ENCODE measurements at regions not wholly inside any gene's neighbourhood (a gene's known extent, or its start where the extent isn't known, plus 50 kb on each side); places are given as distances from the start of the nearest gene placed in this dataset.

GRCh38 chr1:67616394-67616985, 68.5 kb upstream of the GADD45A start:
- no peak overlapping the region for H3K4me3 ChIP-seq (ENCODE audit: low read depth, low read length)
- TF ChIP-seq CTCF (IDR thresholded peaks at IDR 0.05; ENCODE audit: insufficient read depth, low read length), result no peak
- peak; percentile 39 for DNase-seq (ENCODE audit: low read depth)

DNA sequence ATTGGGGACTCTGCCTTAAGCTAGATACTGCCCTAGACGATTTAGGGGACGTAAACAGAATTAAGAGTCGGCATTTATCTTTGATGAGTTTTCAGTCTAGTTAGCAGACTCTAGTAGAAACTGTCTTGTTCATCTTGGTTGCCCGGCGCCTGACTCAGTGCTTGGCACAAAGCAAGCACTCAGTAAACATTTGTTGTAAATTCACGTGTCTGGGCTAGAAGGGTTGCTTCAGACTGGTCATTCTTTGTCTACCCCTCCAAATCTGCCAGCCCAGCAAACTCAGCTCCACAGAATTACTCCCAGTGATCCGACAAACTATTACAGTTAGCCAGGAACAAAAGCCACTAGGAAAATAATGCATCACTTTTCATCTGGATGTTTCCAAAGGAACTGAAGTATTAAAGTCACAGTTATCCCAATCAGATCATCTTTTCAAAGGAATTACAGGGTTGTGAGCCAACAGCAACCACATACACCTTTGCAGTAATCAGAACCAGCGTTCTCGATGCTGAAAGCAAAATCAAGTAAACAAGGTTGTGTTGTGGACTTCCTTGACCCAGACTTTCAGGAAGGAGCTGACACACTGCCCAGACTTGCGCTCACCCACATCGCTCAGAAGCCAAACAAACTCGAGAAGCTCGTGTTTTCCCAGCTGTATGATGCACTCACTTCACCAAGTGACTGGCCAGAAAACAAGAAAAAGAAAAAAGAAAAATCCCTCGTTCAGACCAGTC, 66.5 kb upstream of the GADD45A start:
- peak overlapping the region; percentile 42 for H3K4me3 ChIP-seq (ENCODE audit: low read depth, low read length)
- DNase-seq (ENCODE audit: low read depth), result peak; percentile 95
- TF ChIP-seq CTCF (IDR thresholded peaks at IDR 0.05; ENCODE audit: insufficient read depth, low read length), result no peak

DNA sequence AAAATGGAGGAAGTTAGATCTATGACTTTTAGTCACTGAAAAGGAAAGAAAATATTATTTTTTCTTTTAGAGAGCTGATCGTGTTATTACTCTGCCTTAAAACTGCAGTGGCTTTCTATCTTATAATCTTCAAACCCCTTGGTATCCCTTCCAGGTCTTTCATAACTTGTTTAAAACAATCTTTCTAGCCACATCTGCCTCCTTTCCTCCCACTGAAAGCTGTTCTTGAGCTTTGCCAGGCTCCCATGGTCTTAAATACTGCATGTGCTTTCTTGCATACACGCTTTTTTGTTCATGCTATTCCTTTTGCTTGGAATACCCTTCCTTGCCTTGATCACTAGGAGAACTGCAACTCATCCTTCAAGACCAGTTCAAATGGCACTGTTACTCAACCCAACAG, 65.9 kb upstream of the GADD45A start:
- H3K4me3 ChIP-seq (ENCODE audit: low read depth, low read length), result no peak overlapping the region
- peak; percentile 74 for DNase-seq (ENCODE audit: low read depth)
- no peak for TF ChIP-seq CTCF (IDR thresholded peaks at IDR 0.05; ENCODE audit: insufficient read depth, low read length)

- TF ChIP-seq CTCF (IDR thresholded peaks at IDR 0.05; ENCODE audit: insufficient read depth, low read length), result no peak
- H3K4me3 ChIP-seq (ENCODE audit: low read depth, low read length), result no peak overlapping the region
- no peak for DNase-seq (ENCODE audit: low read depth)
These were observed 61.1 kb upstream of the GADD45A start for GRCh38 chr1:67623906-67624305.

DNA sequence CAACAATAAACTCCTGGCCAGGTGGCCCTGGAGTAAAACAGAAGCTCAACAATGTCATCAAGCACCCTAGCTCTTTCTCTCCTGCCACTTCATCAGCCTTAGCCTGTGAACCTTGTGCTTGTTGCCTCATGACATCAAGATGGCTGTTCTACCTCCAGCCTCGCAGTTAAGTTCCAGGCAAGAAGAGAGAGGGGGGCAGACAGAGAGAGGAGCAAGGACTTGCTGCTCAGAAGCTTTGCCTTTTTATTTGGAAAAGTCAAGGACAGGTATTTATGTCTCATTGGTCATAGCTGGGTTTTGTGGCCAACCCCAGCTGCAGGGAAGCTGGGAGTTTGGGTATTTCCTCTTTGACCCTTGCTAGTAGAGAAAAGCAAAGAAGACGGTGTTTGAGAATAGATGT, 60.3 kb upstream of the GADD45A start:
- DNase-seq (ENCODE audit: low read depth), result no peak
- TF ChIP-seq CTCF (IDR thresholded peaks at IDR 0.05; ENCODE audit: insufficient read depth, low read length), result no peak

DNA sequence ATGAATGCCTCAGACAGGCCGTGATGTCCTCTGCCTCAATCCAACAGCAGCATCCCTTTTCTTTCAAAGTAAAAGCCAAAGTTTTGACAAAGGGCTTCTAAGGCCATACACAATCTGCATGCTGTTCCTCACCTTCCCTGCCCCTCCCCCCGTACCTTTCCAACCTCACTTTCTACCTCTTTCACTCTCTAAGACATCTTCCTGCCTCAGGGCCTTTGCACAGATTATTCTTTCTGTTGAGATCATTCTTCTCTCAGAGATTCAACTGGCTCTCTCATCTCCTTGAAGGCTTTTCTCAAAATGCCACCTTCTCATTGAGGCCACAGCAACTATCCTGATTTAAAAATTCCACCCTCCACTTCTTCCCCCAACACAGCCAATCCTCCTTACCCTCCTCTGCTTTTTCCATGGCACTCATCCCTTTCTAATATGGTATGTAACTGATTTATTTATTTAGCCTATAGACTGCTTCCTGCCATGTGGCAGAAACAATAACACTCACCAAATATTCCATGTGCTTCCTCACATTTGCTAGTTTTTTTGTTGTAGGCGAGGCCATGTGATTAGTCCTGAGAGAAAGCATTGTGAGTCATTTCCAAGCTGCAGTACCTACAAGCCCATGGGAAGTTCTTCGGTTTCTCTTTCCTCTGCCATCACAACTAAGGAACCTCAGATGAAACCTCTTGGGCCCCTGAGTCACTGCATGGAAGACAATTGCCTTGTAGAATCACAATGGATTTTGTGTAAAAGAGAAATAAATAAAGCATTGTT, 58.7 kb upstream of the GADD45A start:
- no peak overlapping the region for H3K4me3 ChIP-seq (ENCODE audit: low read depth, low read length)
- TF ChIP-seq CTCF (IDR thresholded peaks at IDR 0.05; ENCODE audit: insufficient read depth, low read length), result no peak
- peak; percentile 88 for DNase-seq (ENCODE audit: low read depth)

More for the DNA sequence above, 60.3 kb upstream of the GADD45A start:
- no peak overlapping the region for H3K4me3 ChIP-seq (ENCODE audit: low read depth, low read length)
